Forelimb muscle (tissue), 1 donor: ENCODE measurements at regions not wholly inside any gene's neighbourhood (a gene's known extent, or its start where the extent isn't known, plus 50 kb on each side); places are given as distances from the start of the nearest gene placed in this dataset.
"Not testable (repeated sequence)": the region's sequence is repeated elsewhere in the genome, so short reads cannot be mapped to it uniquely, and the experiment has no call there.

ENCODE experiments used
- DNase-seq: peaks from one replicate; pipeline ENCODE4 v3.0.0-alpha.2; 2013; ENCODE audit warnings: low read depth

- no peak for DNase-seq
These were observed 267.1 kb upstream of the GRIA1 start for GRCh38 chr5:153223376-153223775.

- no peak for DNase-seq
These were observed 265.8 kb upstream of the GRIA1 start for GRCh38 chr5:153224651-153225050.

GRCh38 chr5:153233933-153234332, 256.5 kb upstream of the GRIA1 start:
- DNase-seq = no peak

- DNase-seq = no peak
These were observed 254.2 kb upstream of the GRIA1 start for GRCh38 chr5:153236319-153236718.

- DNase-seq = no peak
These were observed 252.7 kb upstream of the GRIA1 start for GRCh38 chr5:153237671-153238332.

GRCh38 chr5:153257381-153257780, 233.1 kb upstream of the GRIA1 start:
- DNase-seq = no peak

GRCh38 chr5:153258469-153258868, 232.0 kb upstream of the GRIA1 start:
- no peak for DNase-seq

GRCh38 chr5:153267506-153267905, 223.0 kb upstream of the GRIA1 start:
- DNase-seq = no peak

GRCh38 chr5:153275695-153276094, 214.8 kb upstream of the GRIA1 start:
- DNase-seq = no peak

GRCh38 chr5:153276151-153276550, 214.3 kb upstream of the GRIA1 start:
- peak; percentile 1 for DNase-seq

GRCh38 chr5:153296251-153296844, 194.1 kb upstream of the GRIA1 start:
- not testable (repeated sequence) for DNase-seq

GRCh38 chr5:153299891-153300290, 190.6 kb upstream of the GRIA1 start:
- no peak for DNase-seq

- no peak for DNase-seq
These were observed 182.2 kb upstream of the GRIA1 start for GRCh38 chr5:153308282-153308681.

- DNase-seq = no peak
These were observed 171.9 kb upstream of the GRIA1 start for GRCh38 chr5:153318556-153318955.

- no peak for DNase-seq
These were observed 169.0 kb upstream of the GRIA1 start for GRCh38 chr5:153321478-153321877.

- no peak for DNase-seq
These were observed 150.3 kb upstream of the GRIA1 start for GRCh38 chr5:153340139-153340538.

GRCh38 chr5:153340738-153341137, 149.7 kb upstream of the GRIA1 start:
- DNase-seq = no peak

GRCh38 chr5:153342487-153342886, 148.0 kb upstream of the GRIA1 start:
- DNase-seq = no peak

- DNase-seq = no peak
These were observed 142.9 kb upstream of the GRIA1 start for GRCh38 chr5:153347611-153348010.

- no peak for DNase-seq
These were observed 140.1 kb upstream of the GRIA1 start for GRCh38 chr5:153350175-153350883.

- DNase-seq = no peak
These were observed 137.7 kb upstream of the GRIA1 start for GRCh38 chr5:153352685-153353219.

GRCh38 chr5:153357493-153358112, 132.9 kb upstream of the GRIA1 start:
- DNase-seq = no peak
